Femur (tissue), 1 donor: ENCODE measurements at regions not wholly inside any gene's neighbourhood (a gene's known extent, or its start where the extent isn't known, plus 50 kb on each side); places are given as distances from the start of the nearest gene placed in this dataset.
A peak's percentile ranks its signal among the peaks of the same experiment; 100 is the strongest.

Experiments
- DNase-seq: peaks from one replicate; pipeline ENCODE4 v3.0.0-alpha.2; 2017

- peak; percentile 65 for DNase-seq
Observed at GRCh38 chr13:40271931-40272775, 394.3 kb downstream of the FOXO1 start.

DNA sequence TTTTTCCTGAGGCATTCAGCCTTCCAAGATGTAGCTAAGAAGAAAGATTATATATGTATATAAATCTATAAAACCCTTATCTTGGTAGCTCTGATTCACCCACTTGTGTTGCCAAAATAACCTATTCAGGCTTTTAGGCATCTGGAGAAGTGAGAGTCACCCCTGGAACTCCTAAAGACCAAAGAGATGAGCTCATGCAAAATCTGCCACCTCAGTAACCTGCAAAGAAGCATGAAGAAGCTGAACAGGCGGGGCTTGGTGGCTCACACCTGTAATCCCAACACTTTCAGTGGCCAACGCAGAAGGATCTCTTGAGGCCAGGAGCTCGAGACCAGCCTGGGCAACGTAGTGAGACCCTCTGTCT is 393.7 kb downstream of the FOXO1 start:
- DNase-seq: no peak

GRCh38 chr13:40273253-40274025 is 393.0 kb downstream of the FOXO1 start:
- no peak for DNase-seq

DNA sequence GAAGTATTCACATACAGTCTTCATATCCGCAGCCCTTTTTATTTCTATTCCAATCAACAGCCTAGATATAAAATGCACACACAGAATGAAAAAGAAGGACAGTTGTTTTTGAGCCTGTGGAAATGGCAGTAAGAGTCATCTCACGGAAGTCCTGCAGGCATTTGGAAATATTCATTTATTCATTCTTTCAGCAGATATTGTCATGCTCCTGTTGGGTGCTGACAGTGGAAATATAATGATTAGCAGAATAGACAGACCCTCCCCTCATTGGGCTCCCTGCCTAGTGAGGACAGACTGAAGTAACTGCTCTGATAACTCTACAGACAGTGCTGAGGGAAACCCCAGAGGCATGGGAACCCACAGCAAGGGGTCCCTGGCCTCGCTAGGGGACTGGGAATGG is 392.3 kb downstream of the FOXO1 start:
- DNase-seq: no peak

DNA sequence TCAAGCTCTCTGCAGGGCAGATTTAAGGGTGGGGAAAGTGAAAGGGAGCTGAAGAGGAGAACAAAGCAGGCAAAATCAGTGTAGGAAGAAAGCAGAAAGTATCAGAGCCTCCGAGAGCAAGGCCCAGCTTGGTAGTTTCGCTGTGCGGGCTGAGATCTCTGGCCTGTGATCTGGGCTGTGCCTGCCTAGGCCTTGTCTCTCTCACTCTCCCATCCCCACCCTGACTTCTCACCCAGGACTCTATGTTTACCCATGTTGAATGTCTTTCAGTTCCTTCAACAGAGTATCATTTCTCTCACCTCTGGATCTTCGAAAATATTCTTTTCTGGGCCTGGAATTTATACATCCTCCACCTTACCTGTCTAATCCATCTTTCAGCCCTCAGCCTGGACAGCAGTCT is 391.3 kb downstream of the FOXO1 start:
- DNase-seq: no peak

- no peak for DNase-seq
Observed at GRCh38 chr13:40275636-40276035, 390.8 kb downstream of the FOXO1 start.

DNA sequence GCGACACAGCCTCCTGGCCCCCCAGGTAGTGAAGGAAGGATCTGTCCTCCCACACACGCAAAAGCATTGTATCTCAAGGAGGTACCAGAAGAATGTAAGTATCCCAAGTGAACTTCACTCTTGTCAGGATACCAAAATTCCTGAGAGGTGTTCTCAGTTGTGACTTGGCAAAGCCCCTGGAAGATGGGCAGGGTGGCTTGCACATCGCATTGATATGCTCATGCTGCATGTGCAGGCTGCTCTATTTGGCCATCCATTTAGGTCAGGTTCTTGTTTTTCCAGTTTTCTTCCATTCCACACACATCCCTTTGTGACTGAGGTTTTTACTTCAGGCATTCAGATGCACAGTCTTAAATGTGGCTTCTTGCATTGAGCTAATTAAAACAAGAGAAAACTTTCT is 382.8 kb downstream of the FOXO1 start:
- DNase-seq: no peak

- DNase-seq: no peak
Observed at GRCh38 chr13:40285634-40286033, 380.8 kb downstream of the FOXO1 start.

DNA sequence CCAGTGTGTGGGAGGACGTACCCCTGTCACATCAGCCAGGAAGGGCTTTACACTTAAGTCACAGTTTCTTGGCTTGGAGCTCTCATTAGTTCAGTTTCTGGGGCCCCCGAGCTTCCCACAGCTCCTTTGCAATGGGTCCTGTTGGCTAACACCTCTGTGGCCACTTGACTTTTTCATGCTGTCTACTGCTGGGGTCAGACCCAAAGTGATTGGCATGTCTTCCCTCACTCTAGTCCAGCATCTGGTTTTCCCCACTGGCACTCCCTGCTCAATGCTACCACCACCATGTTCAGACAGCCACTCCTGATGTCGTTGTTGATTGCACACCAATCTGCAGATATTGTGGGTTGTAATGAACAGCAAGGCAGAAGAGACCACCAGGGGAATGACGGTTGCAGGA is 379.0 kb downstream of the FOXO1 start:
- no peak for DNase-seq

GRCh38 chr13:40288259-40288658 is 378.2 kb downstream of the FOXO1 start:
- no peak for DNase-seq

DNA sequence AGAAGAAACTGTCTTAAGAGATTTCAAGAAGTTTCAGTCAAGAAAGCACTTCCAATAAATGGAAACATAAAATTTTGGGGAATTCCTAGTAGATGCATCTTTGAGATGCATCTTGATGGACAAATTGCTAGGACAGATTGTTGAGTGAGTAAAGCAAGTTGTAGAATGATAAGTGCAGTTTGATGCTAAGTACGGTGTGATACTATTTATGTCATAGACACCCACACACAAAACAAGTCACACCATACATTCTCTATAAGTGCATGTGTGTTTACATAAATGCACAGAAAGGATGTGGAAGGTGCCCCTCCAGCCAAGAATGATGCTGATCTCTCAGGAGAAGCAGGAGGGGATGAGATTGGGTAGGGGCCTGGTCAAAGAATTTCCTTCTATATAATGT is 375.7 kb downstream of the FOXO1 start:
- DNase-seq: no peak

DNA sequence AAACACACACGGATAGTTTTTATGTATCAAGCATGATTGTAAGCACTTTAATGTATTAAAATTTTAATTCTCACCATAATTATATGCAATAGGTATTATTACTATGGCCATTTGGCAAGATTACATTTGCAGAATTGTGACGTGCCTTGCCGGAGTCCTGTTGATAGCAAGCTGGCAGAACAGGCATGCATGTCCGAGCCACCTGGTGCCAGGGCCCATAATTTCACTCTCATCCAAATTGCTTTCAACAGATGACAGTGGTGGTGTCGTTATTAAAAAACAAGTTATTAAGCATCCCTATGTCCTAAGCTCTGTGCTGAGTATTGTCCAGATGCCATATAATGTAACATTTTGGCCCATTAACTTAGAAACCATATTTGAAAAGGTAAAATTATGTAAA is 374.3 kb downstream of the FOXO1 start:
- no peak for DNase-seq

GRCh38 chr13:40292536-40292935 is 373.9 kb downstream of the FOXO1 start:
- DNase-seq: no peak

DNA sequence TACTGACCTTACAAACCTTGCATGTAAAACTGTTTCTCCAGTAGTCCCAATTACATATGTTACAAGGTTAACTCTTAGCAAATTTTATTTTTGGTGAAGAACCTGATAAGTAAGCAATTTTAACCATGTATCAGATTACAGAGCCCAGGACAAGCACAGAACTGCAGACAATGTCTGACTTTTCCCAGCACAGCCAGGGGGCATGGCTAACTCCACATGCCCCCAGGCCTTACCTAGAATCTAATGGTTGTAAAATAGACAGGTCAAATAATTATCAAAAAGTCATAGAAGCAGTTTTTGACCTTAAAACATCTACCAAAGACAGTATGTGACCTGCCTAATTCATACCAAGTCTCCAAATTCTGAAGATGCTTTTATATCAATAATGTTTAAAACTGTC is 364.1 kb downstream of the FOXO1 start:
- DNase-seq: no peak

DNA sequence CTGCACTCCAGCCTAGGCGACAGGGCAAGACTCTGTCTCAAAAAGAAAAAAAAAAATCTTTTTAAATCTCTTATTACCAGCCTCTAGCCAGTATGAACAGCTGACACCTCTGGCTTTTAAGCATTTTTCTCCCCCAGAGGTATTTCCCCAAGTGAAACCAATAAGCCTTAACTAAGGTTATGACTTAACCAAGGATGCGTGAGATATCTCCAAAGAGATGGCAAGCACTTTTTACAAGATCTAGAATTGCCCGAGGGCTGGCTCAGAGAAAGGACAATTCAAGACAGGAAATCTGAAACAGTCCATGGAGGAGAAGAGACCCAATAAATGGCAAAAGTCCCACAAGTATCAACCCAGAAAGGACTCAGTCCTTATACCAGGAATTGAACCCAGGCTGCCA is 362.1 kb downstream of the FOXO1 start:
- no peak for DNase-seq

DNA sequence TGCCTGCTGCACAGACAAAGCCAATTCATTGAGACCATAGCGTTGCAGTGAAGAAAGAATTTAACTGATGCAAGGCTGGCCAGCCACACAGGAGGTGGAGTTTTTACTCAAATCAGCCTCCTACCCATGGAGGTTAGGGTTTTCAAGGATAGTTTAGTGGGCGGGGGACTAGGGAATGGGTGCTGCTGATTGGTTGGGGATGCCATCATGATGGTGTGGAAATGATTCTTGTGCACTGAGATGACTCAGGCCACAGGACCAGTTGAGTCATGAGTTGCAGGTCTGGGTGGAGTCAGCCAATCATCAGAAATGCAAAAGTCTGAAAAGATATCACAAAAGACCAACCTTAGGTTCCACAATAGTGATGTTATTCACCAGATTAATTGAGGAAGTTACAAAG is 359.6 kb downstream of the FOXO1 start:
- DNase-seq: no peak

DNA sequence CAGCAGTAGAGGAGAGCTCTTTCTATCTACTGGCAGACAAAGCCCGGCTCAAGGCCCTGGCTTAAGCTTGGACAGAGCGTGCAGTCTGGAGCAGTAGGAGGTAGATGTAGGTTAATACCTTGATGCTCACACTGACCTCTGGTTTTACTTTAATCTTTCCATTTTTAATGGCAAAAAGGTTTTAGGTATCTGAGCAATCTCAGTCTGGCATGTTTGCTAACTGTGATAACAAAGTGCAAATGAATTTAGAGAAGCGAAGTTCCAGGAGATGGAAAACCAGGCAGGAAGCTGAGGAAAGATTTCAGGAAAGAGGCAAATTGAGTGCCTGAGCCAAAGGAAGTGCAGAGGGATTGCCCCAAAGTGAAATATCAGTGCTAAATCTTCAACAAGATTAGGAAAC is 356.6 kb downstream of the FOXO1 start:
- no peak for DNase-seq

GRCh38 chr13:40311356-40312101 is 354.9 kb downstream of the FOXO1 start:
- DNase-seq: no peak

- no peak for DNase-seq
Observed at GRCh38 chr13:40313269-40314200, 352.9 kb downstream of the FOXO1 start.

- DNase-seq: no peak
Observed at GRCh38 chr13:40315416-40316064, 350.9 kb downstream of the FOXO1 start.

GRCh38 chr13:40316301-40316700 is 350.1 kb downstream of the FOXO1 start:
- DNase-seq: no peak

- no peak for DNase-seq
Observed at GRCh38 chr13:40317980-40318327, 348.5 kb downstream of the FOXO1 start.
